Stimulated activated naive CD8-positive, alpha-beta T cell treated with anti-CD3 and anti-CD28 coated beads, Interleukin-15, amount 100 ng/mL, for 72 hours (primary cell): ENCODE measurements at regions not wholly inside any gene's neighbourhood (a gene's known extent, or its start where the extent isn't known, plus 50 kb on each side); places are given as distances from the start of the nearest gene placed in this dataset.

ENCODE experiments used
- ATAC-seq: fragments of 150-1000 bp; cut with Tn5 transposase; 2 replicates; pipeline ENCODE4 v1.10.0; 2021; ENCODE audit warnings: mild to moderate bottlenecking, moderate library complexity
- DNase-seq, 2 donors: peaks; one replicate each; pipeline ENCODE4 v3.0.0; 2021 to 2022
- H3K27ac Mint-ChIP-seq, 2 donors: one replicate each; pipeline ENCODE4 v1.8.0; 2022; ENCODE audit warnings: mild to moderate bottlenecking in 2 of 2, mixed read lengths in 2 of 2, moderate library complexity in 2 of 2
- H3K27me3 Mint-ChIP-seq: one replicate; pipeline ENCODE4 v1.8.0; 2022; ENCODE audit warnings: mixed read lengths
- H3K4me1 Mint-ChIP-seq: one replicate; pipeline ENCODE4 v1.8.0; 2022; ENCODE audit warnings: mild to moderate bottlenecking, mixed read lengths
- H3K4me3 Mint-ChIP-seq, 2 donors: one replicate each; pipeline ENCODE4 v1.8.0; 2022; ENCODE audit warnings: mild to moderate bottlenecking in 2 of 2, mixed read lengths in 2 of 2, moderate library complexity in 1 of 2
- H3K9me3 Mint-ChIP-seq, 2 donors: one replicate each; pipeline ENCODE4 v1.8.0; 2022; ENCODE audit warnings: mixed read lengths in 2 of 2

DNA sequence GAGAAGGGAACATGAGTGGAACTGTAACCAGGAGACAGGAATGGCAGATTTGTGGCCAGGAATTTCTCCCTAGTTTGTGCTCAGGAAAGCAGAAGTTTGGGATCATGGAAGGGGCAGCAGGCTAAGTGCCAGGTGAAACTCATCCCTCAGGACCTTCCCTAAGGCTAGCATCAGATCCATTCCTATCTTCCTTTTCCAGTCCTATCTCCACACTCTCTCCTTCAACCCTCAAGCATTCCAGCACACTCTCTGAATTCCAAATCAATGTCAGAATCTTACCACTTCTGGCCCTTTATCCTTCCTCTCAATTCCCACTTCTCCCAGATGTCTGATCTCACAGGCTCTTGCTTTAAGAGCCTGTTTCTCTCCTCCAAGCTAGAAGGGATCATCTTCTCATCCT is 53.2 kb upstream of the GRIA1 start:
- Mint-ChIP-seq H3K27ac (no peak overlapping the region), H3K27me3 (peaks cover 8% of the 10 kb centered on the region), H3K4me1 (no peaks in the 10 kb centered on the region), H3K9me3 (peaks cover 0 to 10% of the 10 kb centered on the region in 2 donors), H3K4me3 (no peak overlapping the region)
- no peak for ATAC-seq
- DNase-seq = no peak

- Mint-ChIP-seq H3K4me3 (no peak overlapping the region), H3K27ac (no peak overlapping the region), H3K9me3 (peaks cover 0 to under 1% of the 10 kb centered on the region in 2 donors), H3K27me3 (peaks cover 2% of the 10 kb centered on the region), H3K4me1 (no peaks in the 10 kb centered on the region)
- ATAC-seq = no peak
- DNase-seq = no peak
These were observed 51.3 kb upstream of the GRIA1 start for GRCh38 chr5:153439130-153439529.
